ENCODE measurements at regions not wholly inside any gene's neighbourhood (a gene's known extent, or its start where the extent isn't known, plus 50 kb on each side); places are given as distances from the start of the nearest gene placed in this dataset.

- H3K4me1 Mint-ChIP-seq (ENCODE audit: low read depth, unreplicated experiment) = peaks cover 2% of the 10 kb centered on the region
- no peaks in the 10 kb centered on the region for H3K27me3 Mint-ChIP-seq (ENCODE audit: unreplicated experiment)
- no peaks in the 10 kb centered on the region for H3K9me3 Mint-ChIP-seq (ENCODE audit: unreplicated experiment)
- no peak for DNase-seq
- TF ChIP-seq CTCF (IDR thresholded peaks at IDR 0.05; ENCODE audit: partially characterized antibody, unreplicated experiment) = no peak
- H3K27ac Mint-ChIP-seq (ENCODE audit: unreplicated experiment) = no peak overlapping the region
- no peak overlapping the region for H3K4me3 Mint-ChIP-seq (ENCODE audit: unreplicated experiment)
- no peaks in the 10 kb centered on the region for H3K36me3 Mint-ChIP-seq (ENCODE audit: unreplicated experiment)
Observed at GRCh38 chr4:138320831-138321230, 78.7 kb upstream of the SLC7A11 start.

- no peak for DNase-seq
- peaks cover 2% of the 10 kb centered on the region for H3K4me1 Mint-ChIP-seq (ENCODE audit: low read depth, unreplicated experiment)
Observed at GRCh38 chr4:138320030-138320429, 77.9 kb upstream of the SLC7A11 start.

GRCh38 chr4:138317175-138317748 is 75.1 kb upstream of the SLC7A11 start:
- Mint-ChIP-seq H3K27ac (ENCODE audit: unreplicated experiment) (no peak overlapping the region), H3K4me3 (ENCODE audit: unreplicated experiment) (no peak overlapping the region), H3K27me3 (ENCODE audit: unreplicated experiment) (no peaks in the 10 kb centered on the region), H3K4me1 (ENCODE audit: low read depth, unreplicated experiment) (peaks cover 2% of the 10 kb centered on the region), H3K9me3 (ENCODE audit: unreplicated experiment) (no peaks in the 10 kb centered on the region), H3K36me3 (ENCODE audit: unreplicated experiment) (no peaks in the 10 kb centered on the region)
- DNase-seq = no peak
- no peak for TF ChIP-seq CTCF (IDR thresholded peaks at IDR 0.05; ENCODE audit: partially characterized antibody, unreplicated experiment)

More at GRCh38 chr4:138320030-138320429, 77.9 kb upstream of the SLC7A11 start:
- TF ChIP-seq CTCF (IDR thresholded peaks at IDR 0.05; ENCODE audit: partially characterized antibody, unreplicated experiment) = no peak
- Mint-ChIP-seq H3K9me3 (ENCODE audit: unreplicated experiment) (no peaks in the 10 kb centered on the region), H3K27me3 (ENCODE audit: unreplicated experiment) (no peaks in the 10 kb centered on the region), H3K27ac (ENCODE audit: unreplicated experiment) (no peak overlapping the region), H3K4me3 (ENCODE audit: unreplicated experiment) (no peak overlapping the region), H3K36me3 (ENCODE audit: unreplicated experiment) (no peaks in the 10 kb centered on the region)

GRCh38 chr4:138312536-138312911 is 70.4 kb upstream of the SLC7A11 start:
- Mint-ChIP-seq H3K27me3 (ENCODE audit: unreplicated experiment) (no peaks in the 10 kb centered on the region), H3K27ac (ENCODE audit: unreplicated experiment) (no peak overlapping the region), H3K36me3 (ENCODE audit: unreplicated experiment) (no peaks in the 10 kb centered on the region), H3K4me1 (ENCODE audit: low read depth, unreplicated experiment) (no peaks in the 10 kb centered on the region), H3K4me3 (ENCODE audit: unreplicated experiment) (no peak overlapping the region), H3K9me3 (ENCODE audit: unreplicated experiment) (no peaks in the 10 kb centered on the region)
- DNase-seq = no peak
- no peak for TF ChIP-seq CTCF (IDR thresholded peaks at IDR 0.05; ENCODE audit: partially characterized antibody, unreplicated experiment)

GRCh38 chr4:138311771-138312535 is 69.8 kb upstream of the SLC7A11 start:
- H3K27me3 Mint-ChIP-seq (ENCODE audit: unreplicated experiment) = no peaks in the 10 kb centered on the region
- no peak for TF ChIP-seq CTCF (IDR thresholded peaks at IDR 0.05; ENCODE audit: partially characterized antibody, unreplicated experiment)
- no peak for DNase-seq
- no peak overlapping the region for H3K4me3 Mint-ChIP-seq (ENCODE audit: unreplicated experiment)
- no peaks in the 10 kb centered on the region for H3K9me3 Mint-ChIP-seq (ENCODE audit: unreplicated experiment)
- no peak overlapping the region for H3K27ac Mint-ChIP-seq (ENCODE audit: unreplicated experiment)
- H3K4me1 Mint-ChIP-seq (ENCODE audit: low read depth, unreplicated experiment) = no peaks in the 10 kb centered on the region
- no peaks in the 10 kb centered on the region for H3K36me3 Mint-ChIP-seq (ENCODE audit: unreplicated experiment)
